ENCODE measurements at regions not wholly inside any gene's neighbourhood (a gene's known extent, or its start where the extent isn't known, plus 50 kb on each side); places are given as distances from the start of the nearest gene placed in this dataset.

GRCh38 chr4:1472148-1472797, 66.0 kb upstream of the NKX1-1 start:
- Histone ChIP-seq H3K4me3 (ENCODE audit: insufficient read length, low read depth) (no peak overlapping the region), H3K36me3 (ENCODE audit: insufficient read depth, insufficient read length, low read length) (no peaks in the 10 kb centered on the region), H3K9me3 (ENCODE audit: insufficient read depth, low read length) (no peaks in the 10 kb centered on the region), H3K27me3 (ENCODE audit: insufficient read depth, insufficient read length) (peaks cover 90% of the 10 kb centered on the region), H3K4me1 (ENCODE audit: insufficient read depth, insufficient read length) (peaks cover 3% of the 10 kb centered on the region), H3K9ac (ENCODE audit: insufficient read length, low read depth) (peak overlapping the region; percentile 1)
- TF ChIP-seq SUZ12 (IDR thresholded peaks at IDR 0.05; ENCODE audit: extremely low read depth, insufficient read depth, insufficient read length) = peak; percentile 88
- no peak for TF ChIP-seq ZNF274 (IDR thresholded peaks at IDR 0.05; ENCODE audit: low read depth, low read length)
- no peak for TF ChIP-seq YY1 (IDR thresholded peaks at IDR 0.05; ENCODE audit: insufficient read depth, insufficient read length)
- DNase-seq (ENCODE audit: low read depth, low spot score) = no peak

GRCh38 chr4:1471443-1472147, 65.4 kb upstream of the NKX1-1 start:
- Histone ChIP-seq H3K4me1 (ENCODE audit: insufficient read depth, insufficient read length) (peaks cover 3% of the 10 kb centered on the region), H3K4me3 (ENCODE audit: insufficient read length, low read depth) (no peak overlapping the region), H3K9me3 (ENCODE audit: insufficient read depth, low read length) (no peaks in the 10 kb centered on the region), H3K9ac (ENCODE audit: insufficient read length, low read depth) (peak overlapping the region; percentile 1), H3K27me3 (ENCODE audit: insufficient read depth, insufficient read length) (peaks cover 91% of the 10 kb centered on the region), H3K36me3 (ENCODE audit: insufficient read depth, insufficient read length, low read length) (no peaks in the 10 kb centered on the region)
- DNase-seq (ENCODE audit: low read depth, low spot score) = no peak
- TF ChIP-seq ZNF274 (IDR thresholded peaks at IDR 0.05; ENCODE audit: low read depth, low read length) (no peak), YY1 (IDR thresholded peaks at IDR 0.05; ENCODE audit: insufficient read depth, insufficient read length) (no peak), SUZ12 (IDR thresholded peaks at IDR 0.05; ENCODE audit: extremely low read depth, insufficient read depth, insufficient read length) (peak; percentile 27)

GRCh38 chr4:1470816-1471442, 64.7 kb upstream of the NKX1-1 start:
- DNase-seq (ENCODE audit: low read depth, low spot score) = no peak
- TF ChIP-seq SUZ12 (IDR thresholded peaks at IDR 0.05; ENCODE audit: extremely low read depth, insufficient read depth, insufficient read length) (no peak), YY1 (IDR thresholded peaks at IDR 0.05; ENCODE audit: insufficient read depth, insufficient read length) (no peak), ZNF274 (IDR thresholded peaks at IDR 0.05; ENCODE audit: low read depth, low read length) (no peak)
- Histone ChIP-seq H3K9me3 (ENCODE audit: insufficient read depth, low read length) (no peaks in the 10 kb centered on the region), H3K4me3 (ENCODE audit: insufficient read length, low read depth) (no peak overlapping the region), H3K36me3 (ENCODE audit: insufficient read depth, insufficient read length, low read length) (no peaks in the 10 kb centered on the region), H3K27me3 (ENCODE audit: insufficient read depth, insufficient read length) (peaks cover 90% of the 10 kb centered on the region), H3K9ac (ENCODE audit: insufficient read length, low read depth) (no peak overlapping the region), H3K4me1 (ENCODE audit: insufficient read depth, insufficient read length) (peaks cover 3% of the 10 kb centered on the region)

- no peak overlapping the region for H3K9ac ChIP-seq (ENCODE audit: insufficient read length, low read depth)
- peaks cover 3% of the 10 kb centered on the region for H3K4me1 ChIP-seq (ENCODE audit: insufficient read depth, insufficient read length)
- no peaks in the 10 kb centered on the region for H3K36me3 ChIP-seq (ENCODE audit: insufficient read depth, insufficient read length, low read length)
- DNase-seq (ENCODE audit: low read depth, low spot score) = no peak
- H3K9me3 ChIP-seq (ENCODE audit: insufficient read depth, low read length) = no peaks in the 10 kb centered on the region
- H3K27me3 ChIP-seq (ENCODE audit: insufficient read depth, insufficient read length) = peaks cover 87% of the 10 kb centered on the region
- no peak overlapping the region for H3K4me3 ChIP-seq (ENCODE audit: insufficient read length, low read depth)
- TF ChIP-seq ZNF274 (IDR thresholded peaks at IDR 0.05; ENCODE audit: low read depth, low read length) (no peak), SUZ12 (IDR thresholded peaks at IDR 0.05; ENCODE audit: extremely low read depth, insufficient read depth, insufficient read length) (no peak), YY1 (IDR thresholded peaks at IDR 0.05; ENCODE audit: insufficient read depth, insufficient read length) (no peak)
These were observed 64.1 kb upstream of the NKX1-1 start for GRCh38 chr4:1470393-1470670.

GRCh38 chr4:1469607-1470392, 63.6 kb upstream of the NKX1-1 start:
- Histone ChIP-seq H3K36me3 (ENCODE audit: insufficient read depth, insufficient read length, low read length) (no peaks in the 10 kb centered on the region), H3K9ac (ENCODE audit: insufficient read length, low read depth) (no peak overlapping the region), H3K27me3 (ENCODE audit: insufficient read depth, insufficient read length) (peaks cover 86% of the 10 kb centered on the region), H3K4me1 (ENCODE audit: insufficient read depth, insufficient read length) (peaks cover 7% of the 10 kb centered on the region), H3K4me3 (ENCODE audit: insufficient read length, low read depth) (no peak overlapping the region), H3K9me3 (ENCODE audit: insufficient read depth, low read length) (no peaks in the 10 kb centered on the region)
- no peak for DNase-seq (ENCODE audit: low read depth, low spot score)
- TF ChIP-seq YY1 (IDR thresholded peaks at IDR 0.05; ENCODE audit: insufficient read depth, insufficient read length) = no peak
- TF ChIP-seq SUZ12 (IDR thresholded peaks at IDR 0.05; ENCODE audit: extremely low read depth, insufficient read depth, insufficient read length) = no peak
- TF ChIP-seq ZNF274 (IDR thresholded peaks at IDR 0.05; ENCODE audit: low read depth, low read length) = no peak

- no peak for DNase-seq (ENCODE audit: low read depth, low spot score)
- Histone ChIP-seq H3K36me3 (ENCODE audit: insufficient read depth, insufficient read length, low read length) (no peaks in the 10 kb centered on the region), H3K27me3 (ENCODE audit: insufficient read depth, insufficient read length) (peaks cover 86% of the 10 kb centered on the region), H3K9me3 (ENCODE audit: insufficient read depth, low read length) (no peaks in the 10 kb centered on the region), H3K4me1 (ENCODE audit: insufficient read depth, insufficient read length) (peaks cover 8% of the 10 kb centered on the region), H3K9ac (ENCODE audit: insufficient read length, low read depth) (no peak overlapping the region), H3K4me3 (ENCODE audit: insufficient read length, low read depth) (no peak overlapping the region)
- TF ChIP-seq YY1 (IDR thresholded peaks at IDR 0.05; ENCODE audit: insufficient read depth, insufficient read length) (no peak), ZNF274 (IDR thresholded peaks at IDR 0.05; ENCODE audit: low read depth, low read length) (no peak), SUZ12 (IDR thresholded peaks at IDR 0.05; ENCODE audit: extremely low read depth, insufficient read depth, insufficient read length) (no peak)
These were observed 62.8 kb upstream of the NKX1-1 start for GRCh38 chr4:1469043-1469442.
